H9 (cell line): ENCODE measurements at regions not wholly inside any gene's neighbourhood (a gene's known extent, or its start where the extent isn't known, plus 50 kb on each side); places are given as distances from the start of the nearest gene placed in this dataset.

Experiments used
- DNase-seq: peaks from one replicate; pipeline ENCODE4 v3.0.0-alpha.2; 2017
- H2AFZ ChIP-seq: one replicate; pipeline ENCODE4 v1.6.1; 2013; ENCODE audit warnings: mild to moderate bottlenecking, low read length, control low read depth, moderate library complexity
- H2AK5ac ChIP-seq: 2 replicates; pipeline ENCODE4 v1.6.1; 2013; ENCODE audit warnings: low read length, control low read depth, mixed read lengths; ENCODE audit not compliant: insufficient read length
- H2BK120ac ChIP-seq: one replicate; pipeline ENCODE4 v1.6.1; 2013; ENCODE audit warnings: low read depth, mild to moderate bottlenecking, low read length, control low read depth, inconsistent platforms; ENCODE audit not compliant: poor library complexity, severe bottlenecking
- H2BK12ac ChIP-seq: 2 replicates; pipeline ENCODE4 v1.6.1; 2013; ENCODE audit warnings: low read length, control low read depth, mixed read lengths, low read depth; ENCODE audit not compliant: insufficient read length
- H2BK15ac ChIP-seq: 2 replicates; pipeline ENCODE4 v1.6.1; 2013; ENCODE audit warnings: low read depth, low read length, control low read depth
- H2BK20ac ChIP-seq: one replicate; pipeline ENCODE4 v1.6.1; 2013; ENCODE audit warnings: low read depth, mild to moderate bottlenecking, low read length, control low read depth, inconsistent platforms; ENCODE audit not compliant: poor library complexity, severe bottlenecking
- H2BK5ac ChIP-seq: 2 replicates; pipeline ENCODE4 v1.6.1; 2013; ENCODE audit warnings: low read length, control low read depth, mixed read lengths; ENCODE audit not compliant: insufficient read length
- H3K14ac ChIP-seq: 2 replicates; pipeline ENCODE4 v1.6.1; 2013; ENCODE audit warnings: low read length, control low read depth; ENCODE audit not compliant: insufficient read depth
- H3K18ac ChIP-seq: 2 replicates; pipeline ENCODE4 v1.6.1; 2013; ENCODE audit warnings: low read depth, mild to moderate bottlenecking, mixed read lengths, low read length, control low read depth; ENCODE audit not compliant: insufficient read length
- H3K23ac ChIP-seq: 2 replicates; pipeline ENCODE4 v1.6.1; 2013; ENCODE audit warnings: low read length, control low read depth, mixed read lengths, low read depth; ENCODE audit not compliant: insufficient read length
- H3K23me2 ChIP-seq: 2 replicates; pipeline ENCODE4 v1.6.1; 2013; ENCODE audit warnings: low read depth, mild to moderate bottlenecking, mixed read lengths, low read length, control low read depth; ENCODE audit not compliant: insufficient read length, poor library complexity, severe bottlenecking
- H3K27ac ChIP-seq: 2 replicates; pipeline ENCODE4 v1.5.1; 2013; ENCODE audit warnings: low read length, control low read depth, mixed read lengths, low read depth; ENCODE audit not compliant: insufficient read length
- H3K27me3 ChIP-seq: 2 replicates; pipeline ENCODE4 v1.6.1; 2013; ENCODE audit warnings: low read length, control low read depth, inconsistent platforms; ENCODE audit not compliant: insufficient read depth
- H3K4ac ChIP-seq: 2 replicates; pipeline ENCODE4 v1.6.1; 2013; ENCODE audit warnings: low read depth, mild to moderate bottlenecking, control low read depth, inconsistent platforms, low read length, moderate library complexity
- H3K4me1 ChIP-seq: 2 replicates; pipeline ENCODE4 v1.6.1; 2013; ENCODE audit warnings: low read length, control low read depth, inconsistent platforms; ENCODE audit not compliant: insufficient read depth
- H3K4me2 ChIP-seq: 2 replicates; pipeline ENCODE4 v1.6.1; 2013; ENCODE audit warnings: low read length, control low read depth, mixed read lengths; ENCODE audit not compliant: insufficient read length, insufficient read depth
- H3K56ac ChIP-seq: 2 replicates; pipeline ENCODE4 v1.6.1; 2013; ENCODE audit warnings: low read depth, mild to moderate bottlenecking, mixed read lengths, low read length, control low read depth; ENCODE audit not compliant: insufficient read length
- H3K79me1 ChIP-seq: 2 replicates; pipeline ENCODE4 v1.6.1; 2013; ENCODE audit warnings: low read depth, mild to moderate bottlenecking, moderate library complexity, low read length, control low read depth, inconsistent platforms; ENCODE audit not compliant: insufficient read depth, poor library complexity, severe bottlenecking
- H3K79me2 ChIP-seq: 2 replicates; pipeline ENCODE4 v1.6.1; 2013; ENCODE audit warnings: low read length, control low read depth, inconsistent platforms; ENCODE audit not compliant: insufficient read depth
- H3K9ac ChIP-seq: 2 replicates; pipeline ENCODE4 v1.6.1; 2013; ENCODE audit warnings: low read length, control low read depth, mixed read lengths; ENCODE audit not compliant: insufficient read length; ENCODE audit errors: extremely low read depth
- H3K9me3 ChIP-seq: one replicate; pipeline ENCODE4 v1.6.1; 2013; ENCODE audit warnings: low read depth, low read length, inconsistent platforms; ENCODE audit not compliant: control insufficient read depth
- H3T11ph ChIP-seq: one replicate; pipeline ENCODE4 v1.6.1; 2013; ENCODE audit warnings: mild to moderate bottlenecking, low read length, control low read depth, inconsistent platforms
- H4K20me1 ChIP-seq: one replicate; pipeline ENCODE4 v1.6.1; 2013; ENCODE audit not compliant: control insufficient read depth, insufficient read length, insufficient read depth
- H4K5ac ChIP-seq: 2 replicates; pipeline ENCODE4 v1.6.1; 2013; ENCODE audit warnings: low read depth, mild to moderate bottlenecking, mixed read lengths, low read length, control low read depth; ENCODE audit not compliant: insufficient read length
- H4K8ac ChIP-seq: replicated peaks from 2 replicates; pipeline ENCODE4 v1.6.1; 2013; ENCODE audit warnings: low read length, control low read depth, mixed read lengths, low read depth; ENCODE audit not compliant: insufficient read length
- H4K91ac ChIP-seq: 2 replicates; pipeline ENCODE4 v1.6.1; 2013; ENCODE audit warnings: low read depth, mild to moderate bottlenecking, moderate library complexity, mixed read lengths, low read length, control low read depth; ENCODE audit not compliant: insufficient read length
- H3K27ac Mint-ChIP-seq, 3 experiments: 2 replicates in 2 of 3; 3 replicates in 1 of 3; pipeline ENCODE4 v1.8.0; 2020 to 2021; ENCODE audit warnings: mixed read lengths in 3 of 3, mild to moderate bottlenecking in 1 of 3, moderate library complexity in 1 of 3
- H3K27me3 Mint-ChIP-seq: 2 replicates; pipeline ENCODE4 v1.8.0; 2021; ENCODE audit warnings: low read depth, mild to moderate bottlenecking, moderate library complexity, mixed read lengths
- H3K36me3 Mint-ChIP-seq, 3 experiments: 2 replicates in 2 of 3; 3 replicates in 1 of 3; pipeline ENCODE4 v1.8.0; 2020 to 2021; ENCODE audit warnings: low read depth in 3 of 3, mixed read lengths in 3 of 3; ENCODE audit not compliant: insufficient read depth in 1 of 3
- H3K4me1 Mint-ChIP-seq, 2 experiments: 2 replicates each; pipeline ENCODE4 v1.8.0; 2020; ENCODE audit warnings: mixed read lengths in 2 of 2
- H3K4me3 Mint-ChIP-seq, 2 experiments: 2 replicates in 1 of 2; 3 replicates in 1 of 2; pipeline ENCODE4 v1.8.0; 2020 to 2021; ENCODE audit warnings: mild to moderate bottlenecking in 2 of 2, mixed read lengths in 2 of 2, moderate library complexity in 1 of 2
- H3K9me3 Mint-ChIP-seq, 2 experiments: 2 replicates in 1 of 2; 3 replicates in 1 of 2; pipeline ENCODE4 v1.8.0; 2020; ENCODE audit warnings: mild to moderate bottlenecking in 2 of 2, mixed read lengths in 2 of 2, moderate library complexity in 1 of 2
- CTCF ChIP-seq: fragments of 200-600 bp; sonication (generic); conservative IDR thresholded peaks from 3 replicates; pipeline ENCODE4 v1.8.0; 2021; ENCODE audit warnings: antibody characterized with exemption, mild to moderate bottlenecking
- WGBS: extraction: QIAGEN DNeasy Blood & Tissue Kit; methylation state at CpG from one replicate; pipeline ENCODE4 v1.1.7; 2013; ENCODE audit warnings: missing lambda C conversion rate, low lambda C conversion rate, mixed read lengths; ENCODE audit not compliant: insufficient read length; ENCODE audit errors: extremely low coverage; 5-methylcytosine and 5-hydroxymethylcytosine counted together

GRCh38 chr12:78719721-78720120 lies 144.9 kb upstream of the SYT1 start:
- Histone ChIP-seq H3K27ac (no peak overlapping the region), H3K79me2 (no peaks in the 10 kb centered on the region), H2BK120ac (no peak overlapping the region), H2AK5ac (no peak overlapping the region), H3K14ac (no peak overlapping the region), H3K56ac (no peak overlapping the region), H4K20me1 (no peaks in the 10 kb centered on the region), H3K79me1 (no peaks in the 10 kb centered on the region), H3K23me2 (no peaks in the 10 kb centered on the region), H3K4me1 (no peaks in the 10 kb centered on the region), H3K4ac (no peak overlapping the region), H3T11ph (no peak overlapping the region), H2AFZ (no peak overlapping the region), H3K4me2 (no peak overlapping the region), H2BK12ac (no peak overlapping the region), H4K8ac (no peak overlapping the region), H2BK15ac (no peak overlapping the region; the same call in 1 of the 2 replicates), H3K23ac (no peak overlapping the region), H2BK5ac (no peak overlapping the region), H3K27me3 (no peaks in the 10 kb centered on the region), H3K9me3 (no peaks in the 10 kb centered on the region), H2BK20ac (no peak overlapping the region), H3K9ac (no peak overlapping the region), H4K5ac (no peak overlapping the region), H3K18ac (no peak overlapping the region), H4K91ac (no peak overlapping the region)
- Mint-ChIP-seq H3K27ac (no peak overlapping the region), H3K9me3 (no peaks in the 10 kb centered on the region), H3K36me3 (no peaks in the 10 kb centered on the region), H3K4me3 (no peak overlapping the region), H3K4me1 (no peaks in the 10 kb centered on the region), H3K27me3 (no peaks in the 10 kb centered on the region)
- no peak for TF ChIP-seq CTCF
- WGBS, result no CpG with 5 or more reads among the region's 1 CpG
- no peak for DNase-seq
